ENCODE measurements at regions not wholly inside any gene's neighbourhood (a gene's known extent, or its start where the extent isn't known, plus 50 kb on each side); places are given as distances from the start of the nearest gene placed in this dataset.
A peak's percentile ranks its signal among the peaks of the same experiment; 100 is the strongest.
"Not testable (repeated sequence)": the region's sequence is repeated elsewhere in the genome, so short reads cannot be mapped to it uniquely, and the experiment has no call there.

DNA sequence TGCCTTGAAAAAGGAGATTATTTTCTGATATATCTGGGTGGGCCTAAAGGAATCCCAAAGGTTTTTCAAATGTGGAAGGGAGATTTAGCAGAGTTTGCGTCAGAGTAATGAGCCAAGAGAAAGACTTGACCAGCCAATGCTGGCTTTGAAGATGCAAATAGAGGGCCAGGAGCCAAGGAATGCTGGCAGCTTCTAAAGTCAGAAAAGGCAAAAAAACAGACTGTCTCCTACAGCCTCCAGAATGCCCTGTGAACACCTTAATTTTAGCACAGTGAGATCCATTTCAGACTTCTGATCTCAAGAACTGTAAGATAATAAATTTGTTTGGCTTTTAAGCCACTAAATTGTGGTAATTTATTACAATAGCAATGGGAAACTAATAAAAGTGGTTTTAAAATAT lies 122.6 kb upstream of the FREM1 start:
- DNase-seq (ENCODE audit: low spot score) = no peak

DNA sequence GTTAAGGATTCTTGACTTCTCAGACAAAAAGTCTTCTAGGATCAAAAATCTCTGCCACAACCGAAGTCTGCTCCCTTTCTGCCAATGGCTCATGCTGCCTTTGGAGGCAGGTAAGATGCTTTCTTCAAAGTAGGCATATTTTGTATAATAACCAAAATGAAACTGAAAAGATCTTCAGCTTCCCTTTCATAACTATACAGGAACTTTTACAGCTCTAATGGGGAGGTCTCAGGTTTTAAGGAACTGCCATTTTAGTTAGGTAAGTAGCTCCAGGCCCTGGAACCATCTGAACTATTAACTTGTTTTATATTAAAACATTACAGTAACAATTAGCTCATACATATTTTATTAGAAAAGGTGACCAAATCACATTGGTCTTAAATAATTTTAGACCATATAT lies 110.9 kb upstream of the FREM1 start:
- DNase-seq (ENCODE audit: low spot score) = no peak

DNA sequence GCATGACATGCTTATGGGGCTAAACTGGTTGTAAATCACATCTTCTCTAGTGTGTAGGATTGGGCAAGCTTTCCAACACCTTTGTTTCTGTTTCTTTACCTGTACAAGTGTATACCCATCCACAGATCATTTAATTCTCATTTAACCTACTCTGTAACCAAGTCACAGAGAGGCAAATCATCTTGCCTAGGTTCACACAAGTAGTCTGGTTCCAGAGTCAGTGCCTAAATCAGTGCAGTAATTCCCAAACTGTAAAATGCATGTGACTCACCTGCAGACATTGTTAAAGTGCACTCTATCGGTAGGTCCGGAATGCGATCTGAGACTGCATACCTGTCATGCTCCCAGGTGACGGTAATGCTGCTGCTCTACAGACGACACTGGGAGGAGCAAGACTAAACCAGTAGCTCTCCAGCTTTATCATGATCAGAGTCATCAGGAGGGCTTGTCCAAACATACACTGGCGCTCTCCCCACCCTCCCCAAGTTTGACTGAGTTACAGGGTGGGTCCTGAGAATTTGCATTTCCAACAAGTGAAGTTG lies 107.9 kb upstream of the FREM1 start:
- no peak for DNase-seq (ENCODE audit: low spot score)

GRCh38 chr9:15010581-15010980 lies 100.4 kb upstream of the FREM1 start:
- no peak for DNase-seq (ENCODE audit: low spot score)

DNA sequence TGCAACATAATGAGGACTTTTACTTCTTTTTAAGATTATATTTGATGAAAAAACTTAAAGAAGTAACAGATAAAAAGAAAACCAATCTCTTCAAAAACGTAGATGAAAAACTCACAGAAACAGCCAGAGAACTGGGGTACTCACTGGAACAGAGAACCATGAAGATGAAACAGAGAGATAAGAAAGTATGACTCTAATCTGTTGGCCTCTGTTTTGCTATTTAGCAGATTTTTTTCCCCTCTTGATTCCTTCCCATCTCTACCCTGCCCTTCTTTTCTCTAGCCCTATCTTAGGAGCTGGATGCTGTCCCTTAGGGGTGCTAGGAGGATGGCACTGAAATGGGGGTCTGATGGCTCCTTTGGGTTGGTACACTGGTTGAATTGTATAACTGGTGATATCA lies 97.5 kb upstream of the FREM1 start:
- no peak for DNase-seq (ENCODE audit: low spot score)

DNA sequence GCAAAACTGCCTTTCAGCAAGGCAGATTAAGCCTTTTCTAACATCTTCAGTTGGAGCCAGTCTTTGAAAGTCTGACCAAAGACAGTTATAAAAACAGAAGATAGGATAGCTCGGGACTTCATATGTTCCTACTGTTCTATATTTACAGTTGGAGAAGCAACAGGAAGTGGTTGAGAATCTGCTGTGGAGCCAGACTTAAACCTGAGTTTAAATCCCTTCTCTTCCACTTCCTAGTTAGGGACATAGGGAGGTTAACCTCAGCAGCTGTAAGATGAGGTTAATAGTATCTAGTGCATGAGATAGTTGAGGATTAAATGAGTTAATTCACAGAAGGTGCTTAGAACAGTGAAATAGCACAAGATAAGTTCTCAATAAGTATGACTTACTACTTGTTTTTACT lies 84.5 kb upstream of the FREM1 start:
- DNase-seq (ENCODE audit: low spot score) = no peak

DNA sequence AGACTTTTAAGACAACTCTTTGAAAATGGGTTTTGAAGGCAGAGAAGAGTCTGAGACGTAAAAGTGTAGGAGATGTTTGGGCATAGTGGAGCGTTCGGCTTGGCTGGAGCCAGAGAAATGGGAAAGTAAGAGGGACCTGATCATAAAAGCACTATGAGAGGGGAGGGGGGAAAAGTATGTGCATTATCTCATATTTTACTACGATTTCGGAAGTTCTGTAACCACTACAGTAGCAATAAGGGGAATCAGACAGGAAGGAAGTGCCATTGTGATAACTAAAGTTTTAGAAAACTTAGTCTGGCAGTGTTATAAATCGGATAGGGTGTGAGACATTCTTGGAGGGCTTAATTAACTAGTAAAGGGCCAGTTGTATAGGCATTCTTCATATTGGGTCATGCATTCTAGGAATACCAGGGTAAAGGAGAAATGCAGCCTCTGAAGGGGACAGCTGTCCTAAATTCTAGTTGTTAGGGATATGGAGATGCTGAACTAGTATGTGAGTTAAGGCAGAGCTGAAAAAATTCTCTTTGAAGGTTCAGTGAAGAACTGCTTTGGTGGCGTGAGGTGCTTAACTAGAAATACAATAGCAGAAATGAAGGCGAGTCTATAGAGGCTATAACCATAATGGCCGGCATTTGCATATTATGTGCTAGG lies 83.8 kb upstream of the FREM1 start:
- DNase-seq (ENCODE audit: low spot score) = no peak

DNA sequence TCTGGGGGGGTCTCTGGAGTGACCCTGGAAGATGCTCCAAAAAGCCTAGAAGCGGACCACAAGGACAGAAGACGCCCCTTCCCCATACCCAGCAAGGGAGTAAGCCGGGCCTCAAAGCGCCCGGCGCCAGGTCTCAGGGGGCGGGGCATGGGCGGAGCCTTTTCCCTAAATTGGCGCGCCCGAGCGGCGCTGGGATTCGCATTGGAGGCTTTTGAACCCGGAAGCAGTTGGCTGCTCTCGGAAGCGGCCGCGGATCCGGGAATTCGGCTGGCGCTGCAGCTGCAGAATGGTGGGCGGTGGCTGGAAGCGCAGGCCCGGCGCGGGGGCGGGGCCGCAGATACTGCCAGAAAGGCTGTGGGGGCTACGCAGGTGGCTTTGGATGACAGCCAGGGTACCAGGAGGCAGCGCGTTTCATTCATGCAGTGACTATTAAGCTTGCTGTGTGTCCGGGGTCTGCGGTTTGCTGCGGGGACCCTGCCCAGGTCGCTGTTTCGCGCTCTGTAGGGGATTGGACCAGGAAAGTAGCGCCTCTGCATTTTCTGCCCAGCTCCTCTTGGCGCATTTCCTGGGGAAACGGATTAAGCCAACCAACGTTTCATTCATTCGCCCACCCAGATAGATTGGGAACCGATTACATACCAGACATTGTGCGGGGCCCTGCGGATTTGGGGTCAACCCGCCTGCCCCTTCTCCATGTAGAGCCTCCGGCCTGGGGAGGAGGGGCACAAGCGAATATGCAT lies 83.0 kb upstream of the FREM1 start:
- peak; percentile 81 for DNase-seq (ENCODE audit: low spot score)

GRCh38 chr9:14992516-14992915 lies 82.3 kb upstream of the FREM1 start:
- DNase-seq (ENCODE audit: low spot score) = no peak

DNA sequence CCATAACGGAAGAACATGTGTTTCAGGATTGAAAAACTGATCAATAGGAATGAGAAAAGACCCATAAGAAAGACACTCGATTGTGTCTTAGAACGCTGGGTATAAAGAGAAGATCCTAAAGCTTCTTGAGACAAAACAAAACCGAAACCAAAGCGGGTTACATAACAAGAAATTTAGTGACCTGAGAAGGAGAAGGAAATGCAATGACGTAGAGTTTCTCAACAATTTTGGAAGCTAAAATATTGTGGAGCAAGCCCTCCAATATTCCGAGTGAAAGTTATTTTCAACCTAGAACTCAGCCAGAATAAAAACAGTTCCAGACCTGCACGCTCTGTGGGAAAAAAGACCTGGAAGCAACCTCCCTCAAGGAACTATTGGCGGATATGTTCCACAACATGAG lies 81.9 kb upstream of the FREM1 start:
- DNase-seq (ENCODE audit: low spot score) = no peak

GRCh38 chr9:14990647-14991046 lies 80.4 kb upstream of the FREM1 start:
- DNase-seq (ENCODE audit: low spot score) = not testable (repeated sequence)

GRCh38 chr9:14989811-14990210 lies 79.6 kb upstream of the FREM1 start:
- no peak for DNase-seq (ENCODE audit: low spot score)

- not testable (repeated sequence) for DNase-seq (ENCODE audit: low spot score)
These were observed 79.1 kb upstream of the FREM1 start for GRCh38 chr9:14989336-14989735.

- no peak for DNase-seq (ENCODE audit: low spot score)
These were observed 77.6 kb upstream of the FREM1 start for GRCh38 chr9:14987858-14988257.

GRCh38 chr9:14985419-14985818 lies 75.2 kb upstream of the FREM1 start:
- no peak for DNase-seq (ENCODE audit: low spot score)

DNA sequence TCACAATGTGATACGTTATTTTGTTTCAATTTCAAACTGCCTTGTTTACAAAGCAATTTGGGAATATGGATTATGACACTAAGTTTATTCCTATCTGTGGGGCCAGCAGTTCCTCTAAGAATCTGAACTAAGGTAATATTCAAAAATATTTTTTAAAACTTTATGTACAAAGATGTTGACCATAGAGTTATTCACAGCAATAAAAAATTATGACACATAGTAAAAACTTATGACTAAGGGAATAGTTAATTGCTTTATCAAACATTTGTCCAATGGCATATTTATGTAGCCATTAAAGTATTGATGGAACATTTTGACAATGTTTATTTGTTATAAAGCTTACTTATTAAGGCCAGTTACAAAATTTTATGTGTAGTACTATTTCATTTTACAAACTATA lies 73.4 kb upstream of the FREM1 start:
- DNase-seq (ENCODE audit: low spot score) = no peak

GRCh38 chr9:14981291-14981950 lies 71.2 kb upstream of the FREM1 start:
- DNase-seq (ENCODE audit: low spot score) = no peak

- DNase-seq (ENCODE audit: low spot score) = no peak
These were observed 68.1 kb upstream of the FREM1 start for GRCh38 chr9:14978022-14979000.

- DNase-seq (ENCODE audit: low spot score) = no peak
These were observed 57.5 kb upstream of the FREM1 start for GRCh38 chr9:14967450-14968321.

DNA sequence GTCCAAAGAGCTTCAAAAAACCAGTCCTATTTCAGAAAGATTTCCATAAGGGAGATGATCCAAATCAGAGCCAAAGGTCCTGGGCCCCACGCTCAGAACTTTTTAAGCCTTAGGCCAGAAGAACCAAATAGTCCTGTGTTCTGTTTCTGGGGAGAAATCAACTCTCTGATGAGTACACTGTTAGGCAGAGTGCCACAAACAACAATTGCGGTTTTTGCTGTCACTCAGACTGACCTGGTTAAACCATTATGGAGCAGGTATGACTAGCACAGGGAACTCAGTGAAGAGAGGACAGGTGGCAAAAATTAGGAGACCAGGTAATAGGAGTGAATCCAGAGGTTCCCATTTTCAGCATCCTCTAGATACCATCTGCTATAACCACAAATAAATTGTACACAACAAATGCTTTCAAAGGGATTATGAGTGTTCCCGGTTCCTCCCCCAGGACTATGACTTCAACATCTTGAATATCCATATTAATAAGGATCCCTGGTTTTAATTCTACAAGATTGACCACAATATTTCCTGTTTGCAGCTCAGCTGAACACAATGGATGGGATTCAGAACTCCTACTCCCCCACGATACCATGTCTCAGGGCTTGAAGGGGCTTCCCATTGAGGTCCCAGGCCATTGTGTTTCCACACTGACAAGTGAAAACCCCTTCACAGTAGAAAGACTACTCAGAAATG lies 52.1 kb upstream of the FREM1 start:
- DNase-seq (ENCODE audit: low spot score) = no peak
